ENCODE measurements at regions not wholly inside any gene's neighbourhood (a gene's known extent, or its start where the extent isn't known, plus 50 kb on each side); places are given as distances from the start of the nearest gene placed in this dataset.

DNA sequence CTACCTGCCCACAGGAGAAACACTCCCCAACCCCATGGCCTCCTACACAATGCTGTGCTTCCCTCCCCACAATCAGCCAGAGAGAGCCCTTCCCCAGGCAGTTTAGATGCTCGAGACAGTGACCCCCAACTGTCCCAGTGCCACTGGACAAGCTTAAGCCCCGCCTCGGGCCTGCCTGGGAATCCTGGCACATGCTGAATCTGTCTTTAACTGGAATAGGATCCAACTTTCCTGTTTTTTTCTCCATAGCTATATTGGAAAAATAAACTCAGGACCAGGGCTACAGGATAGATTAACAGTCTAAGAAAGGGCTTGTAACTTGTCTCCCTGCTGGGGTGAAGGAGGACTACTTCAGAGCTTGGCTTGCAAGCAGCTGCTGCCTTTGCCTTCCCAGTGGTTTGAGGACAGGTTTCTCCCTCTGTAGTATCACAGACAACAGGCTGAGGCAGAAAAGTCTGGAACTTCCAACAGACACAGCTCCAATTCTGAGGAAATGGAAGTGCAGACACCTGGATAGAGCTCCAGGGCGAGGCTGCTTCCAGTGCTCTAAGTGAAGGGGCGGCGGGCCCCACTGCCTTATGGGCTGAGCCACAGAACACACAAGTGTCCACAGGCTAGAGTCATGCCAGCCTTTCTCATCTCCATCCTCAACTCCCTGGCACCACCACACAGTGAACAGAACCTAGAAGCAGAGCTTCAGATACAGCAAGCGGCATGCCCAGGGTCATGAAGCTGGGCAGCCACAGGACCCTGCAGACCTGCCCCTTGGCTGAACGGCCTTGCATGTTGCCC lies 228.3 kb downstream of the TUBA3C start:
- DNase-seq (ENCODE audit: low read depth): no peak
- no peak overlapping the region for H3K4me3 ChIP-seq (ENCODE audit: low read depth, low read length)
- TF ChIP-seq CTCF (IDR thresholded peaks at IDR 0.05; ENCODE audit: insufficient read depth, low read depth, low read length): no peak

DNA sequence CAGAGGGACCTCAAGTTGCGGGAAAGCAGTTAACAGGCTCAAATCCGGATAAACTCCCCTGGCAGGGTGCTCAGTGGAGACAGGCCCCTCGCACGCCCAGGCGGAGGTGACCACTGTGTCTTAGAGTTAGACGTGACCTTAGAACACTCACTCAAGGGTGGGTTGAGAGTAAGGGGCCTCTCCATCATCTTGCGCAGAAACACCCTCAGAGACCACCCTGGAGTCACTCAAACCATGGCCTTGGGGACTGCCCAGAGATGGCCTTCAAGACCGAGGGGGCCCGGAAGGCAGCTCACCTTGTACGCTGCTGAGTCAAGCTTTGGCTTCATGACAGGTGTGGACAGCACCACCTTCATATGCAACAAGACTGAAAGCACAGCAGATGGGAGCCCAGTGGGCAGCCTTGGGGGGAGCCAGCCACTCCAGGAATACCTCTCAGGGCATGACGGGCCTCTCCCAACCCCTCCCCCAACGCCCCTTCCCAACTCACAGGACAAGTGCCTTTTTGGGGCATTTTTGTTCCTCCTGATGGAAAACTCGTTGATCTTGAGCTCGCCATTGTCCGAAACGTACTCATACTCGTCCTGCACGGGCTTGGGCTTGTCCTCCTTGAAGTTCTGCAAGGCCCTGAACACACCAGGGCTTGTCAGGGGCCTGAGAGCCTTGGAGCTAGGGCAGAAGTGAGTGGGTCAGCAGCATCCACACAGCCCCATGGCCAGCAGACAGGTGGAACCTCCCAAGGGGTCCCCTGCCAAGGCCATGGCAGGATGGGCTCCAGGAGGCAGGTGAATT lies 229.2 kb downstream of the TUBA3C start:
- DNase-seq (ENCODE audit: low read depth): no peak
- no peak overlapping the region for H3K4me3 ChIP-seq (ENCODE audit: low read depth, low read length)
- TF ChIP-seq CTCF (IDR thresholded peaks at IDR 0.05; ENCODE audit: insufficient read depth, low read depth, low read length): no peak

- no peak overlapping the region for H3K4me3 ChIP-seq (ENCODE audit: low read depth, low read length)
- TF ChIP-seq CTCF (IDR thresholded peaks at IDR 0.05; ENCODE audit: insufficient read depth, low read depth, low read length): no peak
- no peak for DNase-seq (ENCODE audit: low read depth)
Measured at GRCh38 chr13:18951412-18951811, 230.2 kb downstream of the TUBA3C start.

- DNase-seq (ENCODE audit: low read depth): no peak
Measured at GRCh38 chr13:18949970-18950369, 231.7 kb downstream of the TUBA3C start.

GRCh38 chr13:18949489-18949761 lies 232.2 kb downstream of the TUBA3C start:
- no peak overlapping the region for H3K4me3 ChIP-seq (ENCODE audit: low read depth, low read length)
- no peak for DNase-seq (ENCODE audit: low read depth)
- no peak for TF ChIP-seq CTCF (IDR thresholded peaks at IDR 0.05; ENCODE audit: insufficient read depth, low read depth, low read length)

More at GRCh38 chr13:18949970-18950369, 231.7 kb downstream of the TUBA3C start:
- no peak overlapping the region for H3K4me3 ChIP-seq (ENCODE audit: low read depth, low read length)
- no peak for TF ChIP-seq CTCF (IDR thresholded peaks at IDR 0.05; ENCODE audit: insufficient read depth, low read depth, low read length)

GRCh38 chr13:18948664-18949488 lies 232.7 kb downstream of the TUBA3C start:
- DNase-seq (ENCODE audit: low read depth): no peak
- TF ChIP-seq CTCF (IDR thresholded peaks at IDR 0.05; ENCODE audit: insufficient read depth, low read depth, low read length): no peak
- no peak overlapping the region for H3K4me3 ChIP-seq (ENCODE audit: low read depth, low read length)

Data from fibroblast of villous mesenchyme (primary cell).